Adrenal gland (tissue), 5 donors: ENCODE measurements at regions not wholly inside any gene's neighbourhood (a gene's known extent, or its start where the extent isn't known, plus 50 kb on each side); places are given as distances from the start of the nearest gene placed in this dataset.

ENCODE experiments used
- CTCF ChIP-seq, 6 experiments: fragments of 450-650 bp in 4 of 6; fragments of 200-600 bp in 2 of 6; sonication (generic) in 1 of 6; IDR thresholded peaks; 1 replicate in 5 of 6; 2 replicates in 1 of 6; pipeline versions ENCODE4 v1.5.1 to v1.8.0; 2016 to 2021; ENCODE audit warnings: antibody characterized with exemption in 6 of 6, mild to moderate bottlenecking in 2 of 6, moderate library complexity in 1 of 6
- POLR2A ChIP-seq, 2 donors: fragments of 450-650 bp; IDR thresholded peaks; one replicate each; pipeline ENCODE4 v1.6.1; 2017; ENCODE audit warnings: antibody characterized with exemption in 2 of 2, mild to moderate bottlenecking in 2 of 2, moderate library complexity in 1 of 2
- donor health status: DM: no; HTN: no; CAD: no.

DNA sequence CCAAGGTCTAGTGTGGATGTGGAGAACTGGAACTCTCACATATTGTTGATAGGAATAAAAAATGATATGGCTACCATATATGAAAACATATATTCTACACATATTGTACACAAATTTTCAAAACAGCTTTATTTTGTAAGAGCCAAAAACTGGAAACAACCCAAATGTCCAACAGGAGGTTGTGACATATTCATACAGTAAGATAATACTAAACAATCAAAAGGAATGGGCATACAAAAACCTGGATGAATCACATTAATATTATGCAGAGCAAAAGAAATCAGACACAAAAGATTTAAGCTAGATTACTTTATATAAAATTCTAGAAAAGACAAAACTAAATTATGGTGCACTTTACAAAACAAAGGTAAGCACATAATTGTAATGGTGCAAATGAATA is 223.9 kb downstream of the SIM1 start:
- TF ChIP-seq CTCF (IDR thresholded peaks at IDR 0.05) (no peak), POLR2A (IDR thresholded peaks at IDR 0.05) (no peak)
